GM12872 (cell line): ENCODE measurements at regions not wholly inside any gene's neighbourhood (a gene's known extent, or its start where the extent isn't known, plus 50 kb on each side); places are given as distances from the start of the nearest gene placed in this dataset.

Experiments used
- CTCF ChIP-seq: IDR thresholded peaks from 3 replicates; pipeline ENCODE4 v1.5.1; 2011; ENCODE audit warnings: low read depth, mild to moderate bottlenecking, low read length, moderate library complexity; ENCODE audit not compliant: insufficient read depth

- TF ChIP-seq CTCF: peak; percentile 23; the same call in 1 of the 3 replicates
These were observed 1278.3 kb downstream of the AMY1C start for GRCh38 chr1:105027838-105028471.

- TF ChIP-seq CTCF: no peak
These were observed 1322.7 kb downstream of the AMY1C start for GRCh38 chr1:105072446-105072845.

GRCh38 chr1:105072850-105073249 lies 1323.2 kb downstream of the AMY1C start:
- TF ChIP-seq CTCF: no peak

- no peak for TF ChIP-seq CTCF
These were observed 1324.0 kb downstream of the AMY1C start for GRCh38 chr1:105073660-105074059.

GRCh38 chr1:105083611-105084010 lies 1333.9 kb downstream of the AMY1C start:
- no peak for TF ChIP-seq CTCF

- TF ChIP-seq CTCF: no peak
These were observed 1337.8 kb downstream of the AMY1C start for GRCh38 chr1:105087506-105087905.

- TF ChIP-seq CTCF: no peak
These were observed 1338.5 kb downstream of the AMY1C start for GRCh38 chr1:105088166-105088565.
